HFFc6 (cell line): ENCODE measurements at regions not wholly inside any gene's neighbourhood (a gene's known extent, or its start where the extent isn't known, plus 50 kb on each side); places are given as distances from the start of the nearest gene placed in this dataset.

Experiments used
- DNase-seq: peaks from one replicate; pipeline ENCODE4 v3.0.0-alpha.2; 2018
- H3K27ac Mint-ChIP-seq: 2 replicates; pipeline ENCODE4 v1.8.0; 2020; ENCODE audit warnings: mild to moderate bottlenecking, mixed read lengths
- H3K27me3 Mint-ChIP-seq: 2 replicates; pipeline ENCODE4 v1.8.0; 2021; ENCODE audit warnings: mild to moderate bottlenecking, moderate library complexity, mixed read lengths; ENCODE audit not compliant: insufficient read depth
- H3K36me3 Mint-ChIP-seq: 2 replicates; pipeline ENCODE4 v1.8.0; 2021; ENCODE audit warnings: low read depth, mixed read lengths
- H3K4me1 Mint-ChIP-seq: 2 replicates; pipeline ENCODE4 v1.8.0; 2020; ENCODE audit warnings: low read depth, mixed read lengths
- H3K4me3 Mint-ChIP-seq: 2 replicates; pipeline ENCODE4 v1.8.0; 2020; ENCODE audit warnings: mild to moderate bottlenecking, moderate library complexity, mixed read lengths
- H3K9me3 Mint-ChIP-seq: 2 replicates; pipeline ENCODE4 v1.8.0; 2020; ENCODE audit warnings: mild to moderate bottlenecking, mixed read lengths
- TF ChIP-seq, protein P1 (sequence below): fragments of 200-600 bp; sonication (generic); IDR thresholded peaks from 2 replicates; pipeline ENCODE4 v1.5.0; 2021; ENCODE audit warnings: antibody characterized with exemption, mild to moderate bottlenecking

DNA sequence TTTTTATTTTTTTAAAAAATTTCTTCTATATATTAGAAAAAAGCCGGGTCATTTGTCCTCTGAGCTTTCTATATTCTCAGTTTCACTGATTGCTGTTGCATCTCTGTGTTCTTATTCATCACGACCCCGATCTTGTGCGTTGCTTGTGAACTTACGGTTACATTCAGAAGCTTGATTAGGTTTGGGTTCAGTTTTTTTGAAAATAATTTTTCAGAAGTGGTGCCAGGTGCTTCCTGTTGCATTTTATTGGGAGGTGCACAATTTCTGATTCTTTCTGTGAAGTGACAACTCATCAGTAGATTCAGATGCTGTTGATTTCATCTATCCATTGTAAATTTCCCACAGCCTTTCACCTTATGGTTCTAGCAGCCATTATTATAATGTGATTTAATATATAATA, 147.3 kb downstream of the INHBB start:
- H3K27ac Mint-ChIP-seq, result no peak overlapping the region
- no peaks in the 10 kb centered on the region for H3K9me3 Mint-ChIP-seq
- H3K4me1 Mint-ChIP-seq, result peaks cover 11% of the 10 kb centered on the region; the same call in 1 of the 2 replicates
- DNase-seq, result no peak
- peaks cover 16% of the 10 kb centered on the region for H3K27me3 Mint-ChIP-seq
- H3K4me3 Mint-ChIP-seq, result no peak overlapping the region
- H3K36me3 Mint-ChIP-seq, result no peaks in the 10 kb centered on the region
- TF ChIP-seq, protein P1, sequence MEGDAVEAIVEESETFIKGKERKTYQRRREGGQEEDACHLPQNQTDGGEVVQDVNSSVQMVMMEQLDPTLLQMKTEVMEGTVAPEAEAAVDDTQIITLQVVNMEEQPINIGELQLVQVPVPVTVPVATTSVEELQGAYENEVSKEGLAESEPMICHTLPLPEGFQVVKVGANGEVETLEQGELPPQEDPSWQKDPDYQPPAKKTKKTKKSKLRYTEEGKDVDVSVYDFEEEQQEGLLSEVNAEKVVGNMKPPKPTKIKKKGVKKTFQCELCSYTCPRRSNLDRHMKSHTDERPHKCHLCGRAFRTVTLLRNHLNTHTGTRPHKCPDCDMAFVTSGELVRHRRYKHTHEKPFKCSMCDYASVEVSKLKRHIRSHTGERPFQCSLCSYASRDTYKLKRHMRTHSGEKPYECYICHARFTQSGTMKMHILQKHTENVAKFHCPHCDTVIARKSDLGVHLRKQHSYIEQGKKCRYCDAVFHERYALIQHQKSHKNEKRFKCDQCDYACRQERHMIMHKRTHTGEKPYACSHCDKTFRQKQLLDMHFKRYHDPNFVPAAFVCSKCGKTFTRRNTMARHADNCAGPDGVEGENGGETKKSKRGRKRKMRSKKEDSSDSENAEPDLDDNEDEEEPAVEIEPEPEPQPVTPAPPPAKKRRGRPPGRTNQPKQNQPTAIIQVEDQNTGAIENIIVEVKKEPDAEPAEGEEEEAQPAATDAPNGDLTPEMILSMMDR, result no peak

DNA sequence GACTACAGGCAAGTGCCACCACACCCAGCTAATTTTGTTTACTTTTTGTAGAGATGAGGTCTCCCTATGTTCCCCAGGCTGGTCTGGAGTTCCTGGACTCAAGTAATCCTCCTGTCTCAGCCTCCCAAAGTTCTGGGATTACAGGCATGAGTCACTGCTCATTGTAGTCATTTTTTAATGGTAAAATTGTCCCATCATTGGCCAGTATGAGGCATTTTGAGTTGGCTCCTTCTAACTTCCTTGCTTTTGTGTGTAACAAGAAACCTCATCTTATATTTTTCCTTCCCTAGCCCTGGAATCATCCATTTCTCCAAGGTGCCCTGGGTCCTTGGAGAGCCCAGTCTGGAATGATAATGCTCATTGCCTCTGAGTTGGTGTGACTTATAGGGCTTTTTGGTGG, 148.5 kb downstream of the INHBB start:
- Mint-ChIP-seq H3K4me1 (peaks cover 11% of the 10 kb centered on the region; the same call in 1 of the 2 replicates), H3K4me3 (no peak overlapping the region), H3K27ac (no peak overlapping the region), H3K9me3 (no peaks in the 10 kb centered on the region), H3K36me3 (no peaks in the 10 kb centered on the region), H3K27me3 (peaks cover 17% of the 10 kb centered on the region)
- TF ChIP-seq, protein P1, result no peak
- DNase-seq, result no peak

DNA sequence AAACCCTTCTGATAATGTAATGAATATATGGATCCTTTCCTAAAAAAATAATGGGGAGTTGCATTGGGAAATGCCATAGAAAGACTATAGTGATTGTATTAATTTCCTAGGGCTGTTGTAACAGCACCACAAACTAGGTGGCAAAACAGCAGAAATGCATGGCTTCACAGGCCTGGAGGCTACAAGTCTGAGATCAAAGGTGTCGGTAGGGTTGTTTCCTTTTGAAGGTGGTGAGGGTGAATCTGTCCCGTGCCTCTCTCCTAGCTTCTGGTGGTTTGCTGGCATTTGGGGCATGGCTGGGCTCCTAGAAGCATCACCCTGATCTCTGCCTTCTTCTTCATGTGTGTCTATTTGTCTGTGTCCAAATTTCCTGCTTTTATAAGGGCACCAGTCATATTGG, 149.7 kb downstream of the INHBB start:
- H3K27ac Mint-ChIP-seq, result no peak overlapping the region
- no peaks in the 10 kb centered on the region for H3K9me3 Mint-ChIP-seq
- 0 out of 2 replicates have a peak, but pooled peaks cover 4% of the 10 kb centered on the region for H3K4me1 Mint-ChIP-seq
- DNase-seq, result no peak
- H3K4me3 Mint-ChIP-seq, result no peak overlapping the region
- H3K27me3 Mint-ChIP-seq, result peaks cover 20% of the 10 kb centered on the region
- no peaks in the 10 kb centered on the region for H3K36me3 Mint-ChIP-seq
- TF ChIP-seq, protein P1, result no peak

DNA sequence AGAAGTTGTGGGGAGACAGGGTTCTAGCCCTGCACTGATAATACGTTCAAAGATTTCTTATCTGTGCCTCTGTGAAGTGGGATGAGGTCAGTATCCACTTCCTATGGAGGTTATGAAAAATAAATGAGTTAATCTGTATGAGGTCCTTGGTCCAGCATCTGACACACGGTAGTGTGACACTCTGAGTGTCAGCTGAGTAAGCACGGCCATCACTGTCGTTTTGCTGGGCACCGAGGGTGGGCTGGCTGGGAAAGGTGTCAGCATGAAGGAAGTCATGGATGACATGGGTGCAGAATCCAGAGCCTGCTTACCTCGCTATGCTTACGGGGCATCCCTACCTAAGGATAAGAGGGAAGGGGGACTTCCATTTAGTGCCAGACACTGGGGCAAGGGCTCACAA, 150.3 kb downstream of the INHBB start:
- Mint-ChIP-seq H3K36me3 (no peaks in the 10 kb centered on the region), H3K4me1 (0 out of 2 replicates have a peak, but pooled peaks cover 4% of the 10 kb centered on the region), H3K4me3 (no peak overlapping the region), H3K27me3 (peaks cover 16% of the 10 kb centered on the region), H3K27ac (no peak overlapping the region), H3K9me3 (no peaks in the 10 kb centered on the region)
- TF ChIP-seq, protein P1, result no peak
- DNase-seq, result no peak

DNA sequence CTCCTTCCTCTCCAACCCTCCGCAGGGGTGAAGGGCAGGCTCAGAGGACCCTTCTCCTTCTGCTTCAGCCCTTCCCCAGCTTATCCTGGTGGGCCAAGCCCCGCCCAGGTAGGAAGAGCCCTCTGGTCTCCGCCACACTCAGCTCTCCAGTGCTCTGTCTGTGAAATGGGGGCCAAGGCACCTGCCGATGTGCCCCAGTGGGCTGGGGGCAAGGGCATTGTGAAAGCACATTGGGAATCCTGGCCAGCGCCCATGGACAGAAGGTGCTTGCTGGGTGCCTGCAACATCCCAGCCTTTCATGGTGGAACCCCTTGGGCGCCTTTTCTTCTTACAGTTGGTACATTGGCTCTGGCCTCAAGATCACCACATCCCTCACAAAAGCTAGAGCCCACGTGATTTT, 150.8 kb downstream of the INHBB start:
- Mint-ChIP-seq H3K4me3 (no peak overlapping the region), H3K4me1 (0 out of 2 replicates have a peak, but pooled peaks cover 4% of the 10 kb centered on the region), H3K36me3 (no peaks in the 10 kb centered on the region), H3K27me3 (peaks cover 15% of the 10 kb centered on the region), H3K9me3 (no peaks in the 10 kb centered on the region), H3K27ac (no peak overlapping the region)
- DNase-seq, result no peak
- TF ChIP-seq, protein P1, result no peak
